HCEC 1CT (cell line): ENCODE measurements at regions not wholly inside any gene's neighbourhood (a gene's known extent, or its start where the extent isn't known, plus 50 kb on each side); places are given as distances from the start of the nearest gene placed in this dataset.
A peak's percentile ranks its signal among the peaks of the same experiment; 100 is the strongest.

ENCODE experiments used
- DNase-seq: peaks from one replicate; pipeline ENCODE4 v3.0.0-alpha.2; 2017

DNA sequence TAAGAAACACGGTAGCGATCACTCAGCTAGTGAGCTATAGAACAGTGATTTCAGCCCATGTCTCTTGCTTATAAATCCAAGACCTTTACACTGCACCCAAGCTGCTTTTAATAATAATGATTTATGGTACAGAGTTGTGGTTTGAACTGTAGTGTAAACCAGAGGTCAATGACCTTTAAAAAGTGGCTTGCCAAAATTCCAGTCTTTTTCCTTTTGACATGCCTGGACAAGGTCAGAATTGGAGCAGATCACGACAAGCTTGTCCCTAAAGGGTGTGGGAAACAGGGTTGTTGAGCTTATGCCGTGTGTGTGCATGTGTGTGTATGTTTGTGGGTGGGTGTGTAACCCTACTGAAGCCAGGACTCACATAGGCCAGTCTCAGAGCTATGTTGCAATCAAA is 225.3 kb upstream of the CLINT1 start:
- peak; percentile 12 for DNase-seq

DNA sequence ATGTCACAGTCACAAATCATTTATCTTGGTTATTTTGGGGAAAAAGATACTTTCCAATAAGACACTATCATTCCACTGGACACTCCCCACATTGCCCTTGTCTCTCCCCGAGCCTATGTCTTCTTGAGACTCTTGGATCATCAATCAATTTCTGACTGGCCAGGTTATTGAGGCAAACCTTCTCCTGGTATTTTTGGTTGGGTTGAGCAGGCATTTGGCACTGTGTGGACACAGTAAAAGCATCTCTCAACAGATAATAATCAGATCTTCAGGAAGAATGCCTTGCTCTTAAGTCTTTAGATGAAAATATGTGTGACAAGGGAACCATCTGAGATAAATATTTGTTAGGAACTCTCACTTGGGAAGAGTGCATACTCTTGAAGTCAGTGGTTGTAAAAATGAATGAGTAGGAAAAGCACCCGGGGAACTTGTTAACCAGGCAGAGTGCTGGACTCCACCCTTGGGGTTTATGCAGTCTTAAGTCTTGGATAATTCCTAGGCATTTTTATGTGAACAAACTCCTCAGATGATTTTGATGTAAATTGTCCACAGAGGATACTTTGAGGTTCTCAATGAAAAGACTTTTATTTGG is 223.8 kb upstream of the CLINT1 start:
- no peak for DNase-seq

DNA sequence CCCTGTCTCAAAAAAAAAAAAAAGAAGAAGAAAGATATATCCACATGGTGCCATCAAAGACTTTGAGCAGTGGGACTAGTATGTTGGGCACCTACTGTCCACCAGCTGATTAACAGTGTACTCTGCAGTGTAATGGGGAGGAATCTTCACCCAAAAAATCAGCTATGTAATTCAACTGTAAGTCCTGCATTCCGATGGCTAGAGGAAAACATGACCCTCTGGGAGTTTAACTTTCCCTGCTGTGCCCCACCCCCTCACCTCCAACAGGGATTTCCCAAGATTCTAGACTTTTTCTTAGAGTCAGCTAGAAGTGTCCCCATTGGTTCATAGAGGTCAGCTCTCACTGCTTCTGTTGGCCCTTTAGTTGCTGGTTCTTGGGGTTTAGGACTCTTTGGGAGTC is 221.2 kb upstream of the CLINT1 start:
- DNase-seq, result no peak

DNA sequence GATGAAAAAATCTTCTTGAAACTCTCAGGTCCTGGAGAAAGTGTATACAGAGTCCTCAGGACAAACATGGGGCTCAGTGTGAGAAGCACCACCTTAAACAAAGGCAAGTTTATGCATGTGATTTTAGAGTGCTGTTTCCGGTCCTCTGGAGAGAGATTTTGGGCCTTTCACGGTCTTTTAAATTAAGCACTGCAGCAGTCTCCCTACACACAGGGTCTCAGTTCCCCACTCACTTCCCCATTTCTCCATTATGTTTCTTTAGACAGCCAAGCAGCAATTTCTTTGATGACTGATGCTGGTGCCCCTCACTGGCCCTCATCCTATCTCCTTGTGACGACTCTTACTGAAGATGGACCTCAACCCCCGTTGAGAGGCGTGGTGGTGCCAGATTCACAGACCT is 220.2 kb upstream of the CLINT1 start:
- no peak for DNase-seq

DNA sequence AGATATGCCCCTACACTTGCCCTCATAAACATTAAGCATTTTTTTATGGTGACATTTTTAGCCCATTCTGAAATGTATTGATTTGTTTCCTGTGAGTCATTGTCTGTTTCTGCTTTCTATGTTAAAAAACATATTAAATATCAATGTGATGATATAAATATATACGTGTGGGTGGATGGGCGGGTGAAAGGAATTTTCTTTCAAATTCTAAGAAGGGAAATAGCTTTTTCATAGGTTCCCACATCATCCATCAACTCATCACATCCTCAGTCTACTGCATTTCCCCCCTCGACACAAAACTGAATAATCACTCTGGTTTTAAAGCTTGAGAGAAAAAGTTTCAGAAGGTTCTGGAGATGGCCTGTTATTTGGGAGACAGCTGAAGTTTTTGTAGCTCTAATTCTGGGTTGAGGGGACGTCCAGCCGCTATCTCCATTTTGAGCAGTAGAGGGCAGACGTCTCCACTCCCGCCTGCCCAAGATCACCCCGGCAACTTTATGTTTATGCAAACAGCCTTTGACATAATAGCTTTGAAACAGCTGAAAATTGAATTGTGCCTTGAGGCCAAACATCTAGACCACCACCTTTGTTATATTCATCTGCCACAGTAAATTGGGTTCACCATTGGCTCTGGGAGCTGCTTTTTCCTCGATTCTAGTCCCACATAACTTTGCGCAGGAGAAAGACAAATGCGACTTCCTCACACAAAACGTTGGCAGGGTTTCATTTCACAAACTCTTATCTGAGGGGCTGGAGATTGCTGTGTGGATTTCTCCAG is 216.2 kb upstream of the CLINT1 start:
- peak; percentile 59 for DNase-seq

DNA sequence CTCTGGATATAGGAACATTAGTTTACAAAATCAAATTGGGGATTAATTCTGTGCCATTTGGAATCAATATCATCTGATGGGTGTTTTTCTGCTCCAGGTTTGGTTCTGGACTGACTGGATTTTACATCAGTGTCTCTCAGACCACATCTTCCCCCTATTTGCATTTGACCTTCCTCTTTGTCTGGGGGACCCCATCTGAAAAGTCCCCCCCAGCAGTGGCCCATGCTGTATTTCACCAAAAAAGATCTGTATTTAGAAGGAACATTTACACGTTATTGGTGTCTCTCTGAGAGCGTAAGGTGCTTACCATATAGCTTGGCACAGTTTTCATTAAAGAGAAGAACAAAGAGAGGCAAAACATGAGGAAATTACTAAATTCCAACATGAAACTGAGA is 215.6 kb upstream of the CLINT1 start:
- DNase-seq, result no peak

DNA sequence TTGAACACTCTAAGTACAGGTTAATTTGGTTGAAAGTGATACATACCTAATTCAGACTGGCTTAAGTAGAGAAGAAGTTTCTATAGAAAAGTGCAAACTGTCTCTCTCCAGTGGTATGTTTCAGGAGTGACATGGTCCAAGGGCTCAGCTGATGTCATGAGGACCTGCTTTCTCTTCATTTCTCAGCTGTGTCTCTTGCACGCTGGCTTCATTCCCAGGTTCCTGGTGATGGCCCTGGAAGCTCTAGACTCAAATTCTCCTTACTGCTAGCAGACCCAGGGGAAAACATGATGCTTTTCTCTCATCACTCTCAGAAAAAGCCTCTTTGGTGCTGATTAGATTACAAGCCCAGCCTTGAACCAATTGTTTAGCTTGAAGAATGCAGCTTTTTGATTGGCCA is 211.9 kb upstream of the CLINT1 start:
- DNase-seq, result no peak

DNA sequence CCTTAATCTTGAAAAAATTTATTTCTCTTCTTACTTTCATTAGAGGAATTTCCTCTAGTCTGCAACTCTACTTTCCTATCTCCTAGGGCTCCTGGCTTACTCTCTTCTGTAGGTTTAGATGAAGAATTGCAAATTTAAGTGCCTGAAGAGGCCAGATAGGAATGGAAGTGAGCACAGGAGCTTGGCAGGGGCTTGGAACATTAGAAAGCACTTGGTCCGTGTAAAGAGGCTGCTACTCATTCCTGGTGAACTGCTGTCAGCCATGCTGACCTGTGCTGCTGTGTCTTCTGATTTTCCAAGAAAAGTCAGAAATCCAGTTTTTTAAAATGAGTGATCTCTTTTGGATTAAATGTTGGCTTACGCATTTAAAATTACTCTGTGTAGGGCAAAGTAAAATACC is 210.9 kb upstream of the CLINT1 start:
- DNase-seq, result no peak

DNA sequence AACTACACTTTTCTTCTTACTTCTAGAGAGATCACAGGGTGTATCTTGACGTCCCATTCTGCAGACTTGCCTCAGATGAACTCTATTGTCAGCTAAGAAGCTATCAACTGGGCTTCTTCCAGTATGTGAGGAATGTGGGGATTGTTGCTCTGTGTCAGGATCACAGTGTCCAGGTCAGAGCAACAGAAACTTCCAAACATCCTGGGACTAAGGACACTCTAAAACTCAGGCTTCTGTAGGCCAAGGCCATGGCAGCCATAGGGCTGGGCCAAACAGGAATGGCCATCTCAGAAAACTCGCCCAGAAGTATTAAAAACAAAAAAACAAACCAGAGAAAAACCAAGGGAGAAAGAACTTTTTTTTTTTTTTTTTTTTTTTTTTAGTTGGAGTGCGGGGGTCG is 210.0 kb upstream of the CLINT1 start:
- DNase-seq, result no peak

DNA sequence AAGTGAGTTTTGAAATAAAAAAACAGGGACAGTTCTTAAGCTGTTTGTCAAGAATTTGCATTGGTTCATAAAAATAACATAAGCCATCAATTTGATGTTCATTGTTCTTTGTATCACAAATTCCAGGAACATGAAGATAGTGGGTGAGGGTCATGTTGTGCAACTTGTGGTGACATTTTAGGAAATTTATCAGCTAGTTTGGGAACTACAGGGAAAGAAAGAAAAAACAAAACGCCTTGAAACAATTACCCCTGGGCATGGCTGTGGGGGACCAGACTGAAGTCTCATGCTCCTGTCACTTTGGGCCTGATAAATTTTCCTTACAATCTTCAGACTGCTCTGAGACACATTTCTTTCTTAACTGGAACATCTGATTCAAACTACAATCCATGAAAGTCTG is 207.1 kb upstream of the CLINT1 start:
- DNase-seq, result no peak

DNA sequence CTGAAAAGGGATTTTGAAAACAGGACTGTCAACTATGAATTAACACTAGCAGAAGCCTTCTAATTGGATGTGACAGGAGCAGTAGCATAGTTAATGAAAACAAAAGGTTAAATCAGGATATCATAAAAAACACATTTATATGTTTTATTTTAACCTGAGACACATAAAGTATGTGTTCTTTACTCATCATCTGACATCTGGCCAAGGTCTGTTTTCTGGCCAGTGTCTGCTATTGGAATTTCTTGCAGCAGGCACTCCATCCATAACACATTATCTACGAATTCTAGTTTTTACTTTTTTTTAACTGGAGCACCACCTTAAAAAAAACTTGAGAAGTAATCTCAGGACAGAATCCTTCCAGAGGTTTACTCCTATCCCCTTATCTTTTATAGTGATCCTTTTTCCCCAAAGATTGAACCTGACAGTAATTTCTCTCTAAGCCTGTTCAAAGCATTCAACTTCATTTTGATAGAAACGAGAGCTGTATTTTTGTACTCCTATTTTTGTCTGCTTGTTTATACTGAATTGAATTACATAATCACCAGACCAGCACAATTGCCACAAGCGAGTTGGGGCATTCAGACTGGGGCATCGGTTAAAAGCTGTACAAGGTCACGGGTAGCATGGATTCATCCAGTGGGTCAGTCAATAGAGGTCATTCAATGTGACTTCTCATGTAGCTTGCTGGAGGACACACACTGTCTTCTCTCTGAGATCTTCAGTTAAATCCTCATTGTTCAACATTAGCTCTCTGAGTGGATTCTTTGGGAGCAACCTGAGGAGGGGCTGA is 205.6 kb upstream of the CLINT1 start:
- DNase-seq, result no peak

DNA sequence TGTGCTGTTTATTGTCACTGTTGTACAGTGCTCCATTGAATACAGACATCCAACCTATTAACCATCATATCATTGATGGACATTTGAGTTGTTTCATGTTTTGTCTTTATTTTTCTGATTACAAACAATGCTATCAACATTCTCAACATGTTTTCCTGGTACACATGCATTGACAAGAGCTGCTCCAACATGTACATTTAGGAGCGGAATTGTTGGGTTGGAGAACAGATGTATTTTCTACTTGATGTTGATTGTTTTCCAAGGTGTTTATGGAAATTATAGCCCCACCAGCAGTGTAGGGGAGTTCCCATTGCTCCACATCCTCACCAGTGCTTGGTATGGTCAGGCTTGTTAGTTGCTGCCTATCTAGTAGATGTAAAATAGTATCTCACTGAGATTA is 204.1 kb upstream of the CLINT1 start:
- DNase-seq, result no peak

DNA sequence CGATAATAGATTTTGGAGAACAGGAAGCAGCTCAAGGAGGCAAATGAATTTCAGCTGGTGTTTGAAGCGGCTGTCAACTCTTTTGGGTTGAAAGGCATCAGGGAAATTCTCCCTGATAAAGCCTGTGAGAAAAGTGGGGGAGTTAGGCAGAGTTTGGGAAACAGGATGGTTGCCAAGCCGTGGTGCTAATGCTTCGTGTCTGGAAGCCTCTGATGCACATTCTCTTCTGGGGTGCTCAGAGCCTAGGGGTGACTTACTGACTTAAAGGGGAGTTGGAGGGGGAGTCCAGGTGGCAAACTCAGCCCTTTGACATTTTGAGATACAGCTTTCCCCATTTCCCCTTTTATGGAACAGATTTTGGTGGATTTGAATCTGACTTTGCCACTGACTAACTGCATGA is 202.5 kb upstream of the CLINT1 start:
- DNase-seq, result no peak

DNA sequence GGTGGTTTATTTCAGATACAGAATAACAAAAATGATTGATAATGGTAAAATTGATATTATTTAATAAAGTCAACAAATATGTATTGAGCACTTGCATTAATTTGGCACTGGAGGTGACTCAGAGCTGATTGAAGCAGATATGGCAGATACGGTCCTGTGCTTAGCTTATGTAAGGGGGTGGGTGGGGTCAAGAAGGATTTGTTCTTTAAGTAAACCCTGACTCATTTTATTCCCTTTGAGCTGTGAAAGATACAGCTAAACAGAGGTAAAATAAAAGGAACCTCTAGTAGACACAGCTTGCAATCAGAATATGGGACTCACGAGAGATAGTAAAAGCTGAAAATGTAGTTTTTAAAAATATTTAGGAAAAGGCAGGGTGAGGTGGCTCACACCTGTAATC is 201.3 kb upstream of the CLINT1 start:
- no peak for DNase-seq

DNA sequence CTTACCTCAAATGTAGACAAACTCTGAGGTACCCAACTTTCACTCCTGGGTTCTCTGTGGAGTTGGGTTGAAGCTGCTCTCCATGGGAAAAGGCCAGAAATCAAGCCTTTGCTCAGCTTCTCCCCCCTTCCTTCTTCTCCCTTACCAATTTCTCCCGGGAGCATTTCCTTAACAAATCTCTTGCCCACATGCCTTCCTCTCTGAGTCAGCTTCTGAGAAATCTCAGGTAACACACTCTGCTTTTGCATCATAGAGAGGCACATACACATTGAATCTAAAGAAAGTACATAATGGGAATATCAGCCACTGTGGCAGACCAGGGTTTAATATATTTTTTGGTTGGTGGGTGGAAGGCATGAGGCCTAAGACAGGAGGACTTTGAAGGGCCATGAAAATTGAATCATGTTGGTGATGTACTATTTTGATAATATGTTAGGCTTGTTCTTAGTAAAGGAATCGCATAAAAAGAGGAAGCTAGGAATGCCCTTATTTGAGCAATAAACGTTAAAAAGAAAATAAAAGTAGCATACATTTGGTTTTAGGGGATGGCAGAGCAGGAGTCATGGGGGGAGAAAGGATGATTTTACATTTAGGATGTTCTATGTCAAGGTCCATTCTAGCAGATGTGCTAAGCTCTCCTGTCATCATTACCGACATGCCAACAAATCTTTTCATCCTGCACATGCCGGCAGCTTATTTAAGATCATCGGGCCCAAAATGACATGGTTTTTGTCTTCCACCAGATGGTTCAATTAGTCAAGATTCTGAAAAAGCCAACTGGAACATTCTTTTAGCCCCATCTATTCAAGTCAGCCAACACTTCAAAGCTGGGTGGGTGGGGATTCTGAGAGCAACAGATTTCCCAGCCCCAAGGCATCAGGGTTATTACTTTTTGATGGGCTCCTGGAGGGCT is 199.5 kb upstream of the CLINT1 start:
- no peak for DNase-seq

DNA sequence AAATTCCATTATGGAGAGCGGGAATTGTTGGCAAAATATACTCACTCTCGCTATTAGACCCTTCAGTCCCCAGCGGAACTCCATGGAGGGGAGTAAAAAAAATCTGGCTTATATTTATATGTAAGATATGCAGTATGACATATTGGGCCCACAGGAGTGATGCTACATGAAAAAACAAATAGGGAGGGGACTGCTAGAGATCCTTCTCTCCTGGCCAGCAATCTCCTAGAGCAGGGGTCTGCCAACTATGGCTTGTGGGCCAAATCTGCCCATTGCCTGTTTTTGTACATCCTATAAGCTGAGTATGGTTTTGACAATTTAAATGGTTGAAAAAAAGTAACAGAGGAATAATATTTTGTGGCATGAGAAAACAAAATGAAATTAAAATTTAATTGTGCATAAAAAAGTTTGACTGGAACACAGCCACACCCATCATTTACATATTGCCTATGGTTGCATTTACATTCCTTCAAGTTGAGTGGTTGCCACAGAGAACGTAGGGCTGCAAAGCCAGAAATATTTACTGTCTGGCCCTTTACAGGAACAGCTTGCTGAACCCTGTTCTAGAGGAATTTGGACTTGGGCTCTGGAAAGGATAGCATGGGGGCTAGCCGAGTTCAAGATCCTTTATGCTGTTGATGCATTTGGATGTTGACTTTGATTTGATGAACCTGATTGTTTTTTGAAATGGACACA is 197.3 kb upstream of the CLINT1 start:
- peak; percentile 9 for DNase-seq

DNA sequence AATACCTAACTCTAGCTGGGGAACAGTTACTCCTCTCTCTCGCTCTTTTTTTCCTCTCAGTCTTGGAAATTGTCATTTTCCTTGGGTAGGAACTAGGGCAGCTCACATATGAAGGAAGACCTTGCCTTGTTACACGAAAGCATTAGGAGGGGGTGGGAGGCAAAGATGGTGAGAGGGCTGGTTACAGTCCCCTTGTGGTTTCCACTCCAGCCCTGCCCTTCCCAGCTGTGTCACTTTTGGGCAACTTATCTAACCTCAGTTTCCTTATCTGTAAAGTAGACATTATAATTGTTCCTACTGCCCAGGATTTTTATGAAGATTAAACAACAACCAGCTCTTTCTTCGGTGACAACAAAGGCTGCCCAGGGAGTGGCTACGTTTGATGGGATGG is 196.2 kb upstream of the CLINT1 start:
- no peak for DNase-seq

DNA sequence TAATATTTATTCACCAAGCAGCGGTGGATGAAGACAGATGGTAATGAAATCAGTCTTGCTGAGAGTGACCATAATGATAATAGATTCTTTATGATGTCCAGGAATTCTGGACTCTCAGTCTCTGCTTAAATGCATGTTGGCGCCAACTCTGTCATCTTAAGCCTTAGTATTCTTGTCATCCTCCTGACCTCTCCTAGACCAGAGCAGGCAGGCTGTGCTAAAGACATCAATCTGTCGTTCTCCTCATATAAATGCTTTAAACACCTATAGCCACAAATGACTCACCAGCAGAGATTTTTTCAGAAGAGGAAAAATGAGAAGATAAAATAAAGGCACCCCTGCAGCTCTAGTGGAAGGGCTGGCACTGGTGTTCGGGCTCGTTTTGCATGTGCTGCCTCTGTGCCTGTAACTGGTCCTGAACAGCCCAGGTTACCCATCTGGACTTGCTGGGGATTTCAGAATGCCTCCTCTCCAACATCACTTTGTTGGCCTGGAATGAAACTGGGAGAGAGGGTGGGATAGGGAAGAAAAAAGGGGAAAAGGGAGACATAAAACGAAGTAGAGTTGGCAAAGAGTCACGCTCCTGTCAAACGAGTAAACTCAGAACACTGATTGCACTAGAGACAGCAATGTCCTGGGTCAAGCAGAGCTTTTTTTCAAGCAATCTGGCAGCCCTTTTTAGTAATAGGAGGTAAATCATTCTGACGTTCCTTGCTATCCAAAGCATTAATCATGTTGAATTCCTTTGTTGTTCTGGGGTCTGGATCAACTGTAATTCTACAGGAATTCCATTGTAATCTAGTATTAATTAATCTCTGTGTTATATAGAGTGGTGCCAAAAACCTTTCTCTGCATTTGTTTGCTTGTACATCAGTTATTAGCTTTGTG is 195.5 kb upstream of the CLINT1 start:
- no peak for DNase-seq

DNA sequence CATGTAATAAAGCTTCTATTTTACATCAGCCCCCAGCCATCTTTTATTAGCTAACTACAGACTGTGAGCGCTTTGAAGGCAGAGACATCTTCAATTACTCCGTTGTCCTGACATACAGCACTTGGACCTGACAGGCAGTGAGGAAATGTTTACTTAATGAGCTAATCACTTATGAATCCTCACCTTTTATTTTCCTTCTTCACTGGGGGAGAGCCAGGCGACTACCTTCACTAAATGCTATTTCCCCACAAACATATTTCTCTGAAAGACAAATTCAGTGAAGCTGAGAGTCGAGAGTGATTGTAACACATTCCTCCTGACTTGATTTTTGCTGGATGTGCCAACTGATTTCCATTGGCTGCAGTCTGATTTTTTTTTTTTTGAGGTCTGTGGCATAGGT is 192.1 kb upstream of the CLINT1 start:
- no peak for DNase-seq

DNA sequence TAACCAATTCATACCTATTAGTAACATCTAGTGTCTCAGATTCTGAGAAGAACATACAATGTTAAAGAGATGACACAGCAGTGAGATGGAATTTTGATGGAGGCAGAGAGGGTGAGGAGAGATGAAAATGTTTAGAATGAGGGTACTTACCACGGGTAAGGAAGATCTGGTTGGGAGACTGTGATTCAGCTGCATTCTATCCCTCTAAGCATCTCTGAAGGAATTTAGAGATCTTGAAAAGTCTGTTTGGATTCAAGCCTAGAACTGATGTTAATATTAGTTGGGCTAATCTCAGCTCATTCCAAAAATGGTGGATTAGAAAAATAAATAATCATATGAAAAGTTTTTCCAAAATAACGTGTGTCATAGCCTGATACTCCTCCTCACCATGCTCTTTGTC is 191.5 kb upstream of the CLINT1 start:
- DNase-seq, result no peak

DNA sequence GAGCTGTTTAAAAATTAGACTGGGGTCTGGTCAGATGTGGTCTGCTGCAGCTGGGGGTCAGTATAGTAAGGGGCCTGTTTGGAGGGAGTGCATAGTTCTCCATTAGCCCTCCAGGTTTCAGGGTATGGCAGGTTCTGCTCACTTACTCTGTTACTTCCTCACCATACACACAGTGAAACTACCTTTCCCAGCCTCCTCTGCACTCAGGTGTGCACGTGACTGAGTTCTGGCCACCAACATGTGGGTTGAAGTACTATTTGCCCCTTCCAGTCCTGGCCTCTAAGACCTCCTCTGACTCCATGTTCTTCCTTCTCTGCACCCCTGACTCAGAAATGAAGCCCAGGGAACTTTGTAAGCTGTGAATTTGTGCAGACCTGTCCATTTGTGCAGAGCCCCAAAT is 190.5 kb upstream of the CLINT1 start:
- no peak for DNase-seq
